T47D (cell line): ENCODE measurements at regions not wholly inside any gene's neighbourhood (a gene's known extent, or its start where the extent isn't known, plus 50 kb on each side); places are given as distances from the start of the nearest gene placed in this dataset.
A peak's percentile ranks its signal among the peaks of the same experiment; 100 is the strongest.

Experiments used
- DNase-seq, 2 experiments: peaks; one replicate each; pipeline versions ENCODE4 v3.0.0 to v3.0.0-alpha.2; 2011 to 2012; ENCODE audit warnings: low read depth in 1 of 2, low spot score in 1 of 2
- JUND ChIP-seq: IDR thresholded peaks from 2 replicates; pipeline ENCODE4 v1.6.1; 2012; ENCODE audit warnings: low read depth
- in situ Hi-C: cut with HindIII; loops from 2 replicates; pipeline ENCODE4 v1.10.0; 2016; ENCODE audit warnings: low sequenced_read_pairs, low pct_unique_long_range_greater_than_20kb

DNA sequence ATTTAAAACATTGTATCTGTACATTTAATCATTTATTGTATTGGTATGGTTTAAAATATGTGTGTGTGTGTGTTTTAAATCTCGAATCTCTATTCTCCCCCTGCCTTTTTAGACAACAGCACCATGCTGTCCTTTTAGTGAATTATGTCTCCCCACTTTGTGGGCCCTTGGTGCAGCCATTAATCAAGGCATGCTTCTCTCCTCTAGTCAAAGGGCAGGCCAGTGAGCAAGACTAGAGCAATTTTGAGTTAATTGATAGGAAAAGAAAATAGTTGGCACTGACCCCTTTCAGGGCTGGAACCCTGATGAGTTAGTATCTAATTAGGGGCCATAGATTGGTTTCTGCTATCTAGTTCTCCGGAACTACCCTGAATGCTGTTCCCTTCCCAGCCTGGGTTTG is 111.0 kb downstream of the MAIP1 start:
- no peak for TF ChIP-seq JUND
- no peak for DNase-seq
- in situ Hi-C loops, result no loop called here

GRCh38 chr2:200068642-200069041 is 113.3 kb downstream of the MAIP1 start:
- in situ Hi-C loops, result no loop called here
- no peak for DNase-seq

GRCh38 chr2:200077210-200077650 is 121.8 kb downstream of the MAIP1 start:
- TF ChIP-seq JUND, result no peak
- peak; percentile 9 to 36 for DNase-seq
- in situ Hi-C loops, result no loop called here

More at GRCh38 chr2:200068642-200069041, 113.3 kb downstream of the MAIP1 start:
- TF ChIP-seq JUND, result no peak

GRCh38 chr2:200077838-200078237 is 122.5 kb downstream of the MAIP1 start:
- in situ Hi-C loops, result no loop called here
- no peak for TF ChIP-seq JUND
- no peak for DNase-seq

- in situ Hi-C loops, result no loop called here
- TF ChIP-seq JUND, result no peak
These were observed 124.0 kb downstream of the MAIP1 start for GRCh38 chr2:200079356-200079755.

DNA sequence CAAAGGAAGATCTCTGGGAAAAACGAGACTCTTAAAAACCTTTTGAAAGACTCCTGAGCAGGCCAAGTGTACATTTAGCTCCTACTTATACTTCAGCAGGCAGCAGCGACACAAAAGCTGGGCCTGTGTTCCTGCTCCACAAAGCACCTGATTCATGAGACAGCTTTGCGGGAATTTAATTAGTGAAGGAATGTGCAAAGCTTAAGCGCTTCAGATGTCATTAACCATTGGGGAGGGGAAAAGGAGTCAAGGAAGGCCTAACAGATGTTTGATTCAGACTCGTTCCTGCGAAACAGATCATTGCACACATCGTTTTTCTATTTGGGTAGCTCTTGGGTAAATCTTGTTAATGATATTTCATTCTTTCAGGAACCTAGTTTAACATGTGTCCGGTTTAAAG is 125.9 kb downstream of the MAIP1 start:
- in situ Hi-C loops, result no loop called here

More at GRCh38 chr2:200079356-200079755, 124.0 kb downstream of the MAIP1 start:
- no peak for DNase-seq

GRCh38 chr2:200081811-200082210 is 126.4 kb downstream of the MAIP1 start:
- in situ Hi-C loops, result no loop called here
- DNase-seq, result no peak
- TF ChIP-seq JUND, result no peak

More for the DNA sequence above, 125.9 kb downstream of the MAIP1 start:
- no peak for DNase-seq
- no peak for TF ChIP-seq JUND

GRCh38 chr2:200084036-200084435 is 128.7 kb downstream of the MAIP1 start:
- no peak for TF ChIP-seq JUND
- DNase-seq, result no peak
- in situ Hi-C loops, result no loop called here

- in situ Hi-C loops, result no loop called here
- TF ChIP-seq JUND, result no peak
- no peak for DNase-seq
These were observed 131.5 kb downstream of the MAIP1 start for GRCh38 chr2:200086911-200087310.

- DNase-seq, result no peak
- in situ Hi-C loops, result no loop called here
- no peak for TF ChIP-seq JUND
These were observed 132.1 kb downstream of the MAIP1 start for GRCh38 chr2:200087451-200087850.

DNA sequence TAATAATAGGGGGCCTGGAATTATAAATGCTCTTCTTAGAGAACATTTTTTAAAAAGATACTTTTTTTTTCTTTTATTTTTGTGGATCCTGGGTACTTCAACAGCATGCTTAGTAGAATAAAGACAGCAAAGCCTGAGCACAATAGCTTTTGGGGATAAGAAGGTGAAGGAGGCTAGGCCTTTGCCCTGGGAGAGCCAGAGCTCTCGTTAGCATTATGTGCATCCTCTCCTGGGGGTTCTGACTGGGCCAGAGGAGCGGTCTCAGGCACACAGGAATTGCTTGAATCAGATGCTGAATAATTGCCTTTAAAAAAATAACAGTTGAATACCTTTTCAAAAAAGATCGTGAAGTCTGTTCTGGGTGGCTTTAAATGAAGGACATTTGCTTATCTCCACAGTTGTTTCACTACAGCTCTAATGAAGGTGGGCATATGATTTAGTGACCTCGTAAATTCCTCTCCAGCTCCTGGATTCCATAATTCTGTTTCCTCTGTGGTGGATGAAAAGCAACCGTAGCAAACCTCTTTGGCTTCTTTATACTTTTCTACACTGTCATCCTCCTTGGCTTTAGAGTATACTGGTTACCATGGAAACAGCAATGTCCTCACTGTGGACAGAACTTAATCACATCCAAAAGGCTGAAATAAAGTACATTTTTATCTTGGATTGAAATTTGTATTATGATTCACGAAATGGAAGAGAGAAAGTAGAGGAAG is 133.8 kb downstream of the MAIP1 start:
- in situ Hi-C loops, result no loop called here
- TF ChIP-seq JUND, result no peak
- DNase-seq, result no peak

GRCh38 chr2:200089756-200090109 is 134.4 kb downstream of the MAIP1 start:
- TF ChIP-seq JUND, result no peak
- in situ Hi-C loops, result no loop called here
- no peak for DNase-seq

DNA sequence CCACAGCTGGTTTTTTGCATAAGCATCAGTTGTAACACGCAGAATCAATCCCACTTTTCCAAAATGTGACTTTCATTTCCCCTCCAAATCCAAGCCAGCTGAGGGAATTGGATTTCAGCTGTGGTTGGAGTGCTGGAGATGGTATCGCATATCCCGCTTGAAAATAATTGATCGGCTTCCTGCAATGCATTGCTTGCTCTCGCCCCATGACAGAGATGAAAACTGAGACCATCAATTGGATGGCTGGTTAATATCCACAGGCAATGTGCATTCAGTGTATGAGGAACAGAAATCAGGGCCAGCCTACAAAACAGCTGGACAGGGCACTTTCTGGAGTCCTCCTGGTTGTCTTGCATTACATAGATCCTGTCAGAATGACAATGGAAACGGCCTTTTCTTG is 135.3 kb downstream of the MAIP1 start:
- DNase-seq, result no peak
- in situ Hi-C loops, result no loop called here
- no peak for TF ChIP-seq JUND

DNA sequence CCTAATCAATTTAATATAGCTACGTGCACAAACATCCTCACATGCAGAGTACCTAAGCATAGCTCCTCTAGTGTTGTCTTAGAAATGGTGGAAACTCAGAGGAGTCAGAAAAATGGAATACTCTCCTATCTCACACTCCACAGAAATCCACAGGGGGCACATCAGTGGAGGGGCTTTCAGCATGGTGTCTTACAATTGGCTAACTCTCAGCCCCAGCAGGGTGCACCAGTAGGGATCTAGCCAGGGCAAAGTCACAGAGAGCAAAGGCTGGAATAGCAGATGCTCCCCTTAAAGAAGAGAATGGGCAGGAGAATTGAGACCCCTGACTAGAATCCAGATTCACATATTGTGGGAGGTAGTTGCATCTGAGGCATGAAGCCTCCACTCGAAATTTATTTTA is 135.7 kb downstream of the MAIP1 start:
- in situ Hi-C loops, result no loop called here
- DNase-seq, result no peak
- no peak for TF ChIP-seq JUND

GRCh38 chr2:200092235-200092634 is 136.9 kb downstream of the MAIP1 start:
- no peak for DNase-seq
- in situ Hi-C loops, result no loop called here
- no peak for TF ChIP-seq JUND
